DOHH2 (cell line): ENCODE measurements at regions not wholly inside any gene's neighbourhood (a gene's known extent, or its start where the extent isn't known, plus 50 kb on each side); places are given as distances from the start of the nearest gene placed in this dataset.

Source experiments
- H3F3A ChIP-seq: fragments of 200-600 bp; sonication (generic), shearing (Covaris generic); 2 replicates; pipeline ENCODE4 v1.6.0; 2016; ENCODE audit warnings: antibody characterized with exemption, mild to moderate bottlenecking; ENCODE audit not compliant: control insufficient read depth, insufficient read depth
- H3K27ac ChIP-seq: fragments of 200-600 bp; sonication (generic); 2 replicates; pipeline ENCODE4 v1.5.1; 2014; ENCODE audit warnings: low read depth, mild to moderate bottlenecking, low read length, moderate library complexity
- H3K27me3 ChIP-seq: fragments of 200-600 bp; sonication (generic); 2 replicates; pipeline ENCODE4 v1.6.1; 2014; ENCODE audit warnings: mild to moderate bottlenecking, low read length, mixed read lengths; ENCODE audit not compliant: control insufficient read depth
- H3K36me3 ChIP-seq: fragments of 200-600 bp; sonication (generic); 2 replicates; pipeline ENCODE4 v1.6.1; 2014; ENCODE audit warnings: mild to moderate bottlenecking, low read length, moderate library complexity, mixed read lengths; ENCODE audit not compliant: control insufficient read depth
- H3K4me1 ChIP-seq: fragments of 200-600 bp; sonication (generic); 2 replicates; pipeline ENCODE4 v1.6.1; 2014; ENCODE audit warnings: mild to moderate bottlenecking, low read length, mixed read lengths; ENCODE audit not compliant: control insufficient read depth
- H3K4me2 ChIP-seq: fragments of 200-600 bp; sonication (generic); 2 replicates; pipeline ENCODE4 v1.6.0; 2014; ENCODE audit warnings: mild to moderate bottlenecking, low read length, moderate library complexity
- H3K4me3 ChIP-seq: fragments of 200-600 bp; sonication (generic); 2 replicates; pipeline ENCODE4 v1.5.1; 2014; ENCODE audit warnings: mild to moderate bottlenecking, low read length, mixed read lengths
- H3K79me2 ChIP-seq: fragments of 200-600 bp; sonication (generic); 2 replicates; pipeline ENCODE4 v1.6.1; 2014; ENCODE audit warnings: mild to moderate bottlenecking, low read length, mixed read lengths; ENCODE audit not compliant: control insufficient read depth
- H3K9me2 ChIP-seq: fragments of 200-600 bp; sonication (generic); replicated peaks from 2 replicates; pipeline ENCODE4 v1.6.1; 2014; ENCODE audit warnings: mild to moderate bottlenecking, low read length, mixed read lengths; ENCODE audit not compliant: control insufficient read depth
- H3K9me3 ChIP-seq: fragments of 200-600 bp; sonication (generic); 2 replicates; pipeline ENCODE4 v1.6.1; 2014; ENCODE audit warnings: antibody characterized with exemption, low read length, mixed read lengths; ENCODE audit not compliant: control insufficient read depth, insufficient read depth
- H4K20me1 ChIP-seq: fragments of 200-600 bp; sonication (generic); 2 replicates; pipeline ENCODE4 v1.6.0; 2014; ENCODE audit warnings: low read depth, mild to moderate bottlenecking, antibody characterized with exemption, low read length, moderate library complexity; ENCODE audit not compliant: control insufficient read depth, insufficient read depth
- EZH2phosphoT487 ChIP-seq: fragments of 200-600 bp; sonication (generic); IDR thresholded peaks from 2 replicates; pipeline ENCODE4 v1.6.1; 2017; ENCODE audit warnings: borderline replicate concordance, mild to moderate bottlenecking, antibody characterized with exemption, low read length, moderate library complexity, mixed read lengths
- TF ChIP-seq, protein P1 (sequence below): fragments of 200-600 bp; sonication (generic); IDR thresholded peaks from one replicate; pipeline ENCODE4 v1.5.1; 2014; ENCODE audit warnings: antibody characterized with exemption, mild to moderate bottlenecking, low read depth, low read length; ENCODE audit not compliant: poor library complexity, severe bottlenecking

GRCh38 chr3:25214034-25214433, 214.0 kb upstream of the RARB start:
- Histone ChIP-seq H3K4me2 (no peak overlapping the region), H3K4me1 (no peaks in the 10 kb centered on the region), H3K9me2 (no peaks in the 10 kb centered on the region), H3K9me3 (no peaks in the 10 kb centered on the region), H3K36me3 (no peaks in the 10 kb centered on the region), H3F3A (no peaks in the 10 kb centered on the region), H3K4me3 (no peak overlapping the region), H3K27me3 (no peaks in the 10 kb centered on the region), H3K27ac (no peak overlapping the region), H4K20me1 (no peaks in the 10 kb centered on the region), H3K79me2 (no peaks in the 10 kb centered on the region)
- TF ChIP-seq EZH2phosphoT487: no peak
- TF ChIP-seq, protein P1, sequence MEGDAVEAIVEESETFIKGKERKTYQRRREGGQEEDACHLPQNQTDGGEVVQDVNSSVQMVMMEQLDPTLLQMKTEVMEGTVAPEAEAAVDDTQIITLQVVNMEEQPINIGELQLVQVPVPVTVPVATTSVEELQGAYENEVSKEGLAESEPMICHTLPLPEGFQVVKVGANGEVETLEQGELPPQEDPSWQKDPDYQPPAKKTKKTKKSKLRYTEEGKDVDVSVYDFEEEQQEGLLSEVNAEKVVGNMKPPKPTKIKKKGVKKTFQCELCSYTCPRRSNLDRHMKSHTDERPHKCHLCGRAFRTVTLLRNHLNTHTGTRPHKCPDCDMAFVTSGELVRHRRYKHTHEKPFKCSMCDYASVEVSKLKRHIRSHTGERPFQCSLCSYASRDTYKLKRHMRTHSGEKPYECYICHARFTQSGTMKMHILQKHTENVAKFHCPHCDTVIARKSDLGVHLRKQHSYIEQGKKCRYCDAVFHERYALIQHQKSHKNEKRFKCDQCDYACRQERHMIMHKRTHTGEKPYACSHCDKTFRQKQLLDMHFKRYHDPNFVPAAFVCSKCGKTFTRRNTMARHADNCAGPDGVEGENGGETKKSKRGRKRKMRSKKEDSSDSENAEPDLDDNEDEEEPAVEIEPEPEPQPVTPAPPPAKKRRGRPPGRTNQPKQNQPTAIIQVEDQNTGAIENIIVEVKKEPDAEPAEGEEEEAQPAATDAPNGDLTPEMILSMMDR: no peak

GRCh38 chr3:25218362-25218761, 209.7 kb upstream of the RARB start:
- no peak overlapping the region for H3K4me2 ChIP-seq
- H3K79me2 ChIP-seq: no peaks in the 10 kb centered on the region
- H3K9me2 ChIP-seq: no peaks in the 10 kb centered on the region
- no peaks in the 10 kb centered on the region for H4K20me1 ChIP-seq
- H3K36me3 ChIP-seq: no peaks in the 10 kb centered on the region
- H3K27me3 ChIP-seq: no peaks in the 10 kb centered on the region
- no peak overlapping the region for H3K27ac ChIP-seq
- no peak overlapping the region for H3K4me3 ChIP-seq
- H3K9me3 ChIP-seq: no peaks in the 10 kb centered on the region
- no peak for TF ChIP-seq EZH2phosphoT487
- TF ChIP-seq, protein P1: no peak
- no peaks in the 10 kb centered on the region for H3K4me1 ChIP-seq
- no peaks in the 10 kb centered on the region for H3F3A ChIP-seq

DNA sequence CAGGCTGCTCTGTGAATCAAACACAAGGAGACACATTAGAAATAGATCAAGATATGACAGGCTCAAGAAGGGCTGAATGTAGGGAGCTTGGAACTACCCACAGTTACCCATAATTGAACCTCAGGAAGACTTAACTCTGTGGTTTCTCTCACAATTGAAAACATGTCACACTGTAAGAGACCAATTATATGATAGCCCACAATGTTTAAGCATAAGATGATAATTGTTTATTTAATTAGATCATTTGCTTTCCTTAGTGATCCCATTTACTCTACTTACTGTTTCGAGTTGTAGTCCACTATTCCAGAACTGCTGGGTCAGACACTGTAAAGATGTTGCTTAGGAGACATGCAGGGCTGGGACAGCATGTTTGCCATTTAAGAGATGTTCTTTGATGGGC, 201.3 kb upstream of the RARB start:
- Histone ChIP-seq H3K79me2 (no peaks in the 10 kb centered on the region), H4K20me1 (no peaks in the 10 kb centered on the region)

More for the DNA sequence above, 201.3 kb upstream of the RARB start:
- no peaks in the 10 kb centered on the region for H3F3A ChIP-seq
- no peak overlapping the region for H3K27ac ChIP-seq
- H3K4me1 ChIP-seq: no peaks in the 10 kb centered on the region
- no peaks in the 10 kb centered on the region for H3K9me3 ChIP-seq
- no peak overlapping the region for H3K4me3 ChIP-seq
- H3K36me3 ChIP-seq: no peaks in the 10 kb centered on the region
- TF ChIP-seq, protein P1: no peak
- TF ChIP-seq EZH2phosphoT487: no peak
- no peaks in the 10 kb centered on the region for H3K27me3 ChIP-seq
- H3K9me2 ChIP-seq: no peaks in the 10 kb centered on the region
- no peak overlapping the region for H3K4me2 ChIP-seq
